Natural killer cell (primary cell): ENCODE measurements at regions not wholly inside any gene's neighbourhood (a gene's known extent, or its start where the extent isn't known, plus 50 kb on each side); places are given as distances from the start of the nearest gene placed in this dataset.
A peak's percentile ranks its signal among the peaks of the same experiment; 100 is the strongest.

Source experiments
- ATAC-seq, 3 donors: fragments of 150-1000 bp in 2 of 3; fragments of 200-7000 bp in 1 of 3; cut with Tn5 transposase; 1 replicate in 1 of 3; 2 replicates in 2 of 3; pipeline ENCODE4 v1.10.0; 2021; ENCODE audit warnings: mild to moderate bottlenecking in 2 of 3, moderate library complexity in 2 of 3
- DNase-seq, 2 donors: peaks; one replicate each; pipeline versions ENCODE4 v3.0.0 to v3.0.0-alpha.2; 2013 to 2021; ENCODE audit warnings: mixed read lengths in 1 of 2
- H3K27ac ChIP-seq: one replicate; pipeline ENCODE4 v1.5.1; 2013; ENCODE audit warnings: mild to moderate bottlenecking, low read length
- H3K27me3 ChIP-seq: one replicate; pipeline ENCODE4 v1.6.1; 2013; ENCODE audit warnings: low read length; ENCODE audit not compliant: control insufficient read depth, insufficient read depth
- H3K36me3 ChIP-seq: one replicate; pipeline ENCODE4 v1.6.1; 2013; ENCODE audit warnings: low read length; ENCODE audit not compliant: control insufficient read depth, insufficient read depth
- H3K4me1 ChIP-seq: one replicate; pipeline ENCODE4 v1.6.1; 2013; ENCODE audit warnings: low read length; ENCODE audit not compliant: control insufficient read depth, insufficient read depth
- H3K4me3 ChIP-seq: one replicate; pipeline ENCODE4 v1.5.1; 2013; ENCODE audit warnings: low read length
- H3K9me3 ChIP-seq: one replicate; pipeline ENCODE4 v1.6.1; 2013; ENCODE audit warnings: low read length; ENCODE audit not compliant: control insufficient read depth, insufficient read depth
- H3K27ac Mint-ChIP-seq, 2 donors: one replicate each; pipeline ENCODE4 v1.8.0; 2022; ENCODE audit warnings: mild to moderate bottlenecking in 2 of 2, mixed read lengths in 2 of 2, moderate library complexity in 1 of 2
- H3K27me3 Mint-ChIP-seq, 2 donors: one replicate each; pipeline ENCODE4 v1.8.0; 2022; ENCODE audit warnings: low read depth in 2 of 2, mixed read lengths in 2 of 2
- H3K36me3 Mint-ChIP-seq: one replicate; pipeline ENCODE4 v1.8.0; 2022; ENCODE audit warnings: mixed read lengths
- H3K4me1 Mint-ChIP-seq, 2 donors: one replicate each; pipeline ENCODE4 v1.8.0; 2022; ENCODE audit warnings: mixed read lengths in 2 of 2
- H3K4me3 Mint-ChIP-seq: one replicate; pipeline ENCODE4 v1.8.0; 2022; ENCODE audit warnings: mild to moderate bottlenecking, moderate library complexity, mixed read lengths
- H3K9me3 Mint-ChIP-seq, 2 donors: one replicate each; pipeline ENCODE4 v1.8.0; 2022; ENCODE audit warnings: mixed read lengths in 2 of 2
- CTCF ChIP-seq: fragments of 200-600 bp; IDR thresholded peaks from one replicate; pipeline ENCODE4 v1.8.0; 2022; ENCODE audit warnings: antibody characterized with exemption
- WGBS: methylation state at CpG from one replicate; pipeline ENCODE4 v1.1.7; 2013; ENCODE audit warnings: missing lambda C conversion rate; ENCODE audit not compliant: insufficient coverage; 5-methylcytosine and 5-hydroxymethylcytosine counted together
- intact Hi-C: fragments of 100-400 bp; cut with micrococcal nuclease; formaldehyde crosslinking; loops from one replicate; pipeline ENCODE4 v1.14.2; 2022

DNA sequence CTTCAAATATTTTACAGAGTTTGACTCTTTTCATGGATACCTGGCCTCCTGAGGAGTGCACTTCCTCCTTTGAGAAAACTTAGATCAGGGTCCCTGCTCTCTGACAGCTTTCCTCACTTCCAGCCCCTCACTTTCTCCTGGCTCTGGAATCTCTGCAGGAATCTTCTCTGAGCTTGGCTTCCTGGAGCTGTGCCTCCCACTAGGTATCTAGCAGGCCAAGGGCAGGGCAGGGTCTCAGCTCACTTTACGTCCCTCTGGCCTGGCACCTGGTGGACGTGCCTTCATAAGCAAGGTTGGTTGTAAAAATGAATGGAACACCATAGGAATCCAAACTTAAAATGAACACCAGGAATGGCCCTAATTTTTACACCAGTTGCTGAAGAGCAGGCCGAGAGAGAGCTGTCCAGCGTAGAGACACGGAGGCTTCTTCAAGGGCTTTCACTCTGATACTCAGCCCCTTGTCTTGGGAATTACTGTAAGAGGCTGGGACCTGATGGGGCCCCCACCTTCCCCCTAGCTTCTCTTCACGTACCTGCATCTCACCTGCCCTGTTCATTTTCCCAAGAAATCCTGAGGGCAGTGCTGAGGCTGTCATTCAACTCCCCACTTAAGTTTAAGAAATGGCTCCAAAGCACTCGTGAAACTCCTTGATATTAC lies 426.9 kb upstream of the ID2 start:
- WGBS = 95% methylated on average over 7 of the region's 7 CpGs
- no peak for TF ChIP-seq CTCF
- intact Hi-C loops = no loop called here
- Mint-ChIP-seq H3K4me3 (no peak overlapping the region), H3K9me3 (no peaks in the 10 kb centered on the region), H3K4me1 (peaks cover 29 to 62% of the 10 kb centered on the region in 2 donors), H3K27me3 (no peaks in the 10 kb centered on the region), H3K36me3 (no peaks in the 10 kb centered on the region), H3K27ac (peak overlapping the region; percentile 53 to 81)
- no peaks in the 10 kb centered on the region for H3K27me3 ChIP-seq
- H3K36me3 ChIP-seq = peaks cover 13% of the 10 kb centered on the region
- no peaks in the 10 kb centered on the region for H3K9me3 ChIP-seq
- ATAC-seq (no peak), DNase-seq (no peak)
- H3K27ac ChIP-seq = no peak overlapping the region
- H3K4me3 ChIP-seq = no peak overlapping the region
- H3K4me1 ChIP-seq = peaks cover 15% of the 10 kb centered on the region

DNA sequence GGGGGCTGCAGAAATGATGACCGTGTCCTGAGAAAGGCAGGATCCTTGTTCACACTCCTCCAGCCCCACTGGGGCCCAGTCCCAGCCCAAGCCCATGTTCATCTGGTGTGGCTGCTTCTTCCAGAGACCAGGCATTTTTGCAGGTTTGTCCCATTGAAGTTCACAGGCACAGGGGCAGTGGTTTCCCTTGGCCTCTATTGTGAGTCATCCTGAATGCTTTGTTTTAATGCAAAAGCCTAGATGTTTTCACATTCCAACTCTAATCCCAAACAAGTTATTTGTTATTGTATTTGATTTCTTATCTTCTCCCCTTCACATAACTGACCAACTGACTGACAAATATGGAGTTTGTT lies 426.4 kb upstream of the ID2 start:
- H3K36me3 Mint-ChIP-seq = no peaks in the 10 kb centered on the region
- no peak overlapping the region for H3K4me3 Mint-ChIP-seq

DNA sequence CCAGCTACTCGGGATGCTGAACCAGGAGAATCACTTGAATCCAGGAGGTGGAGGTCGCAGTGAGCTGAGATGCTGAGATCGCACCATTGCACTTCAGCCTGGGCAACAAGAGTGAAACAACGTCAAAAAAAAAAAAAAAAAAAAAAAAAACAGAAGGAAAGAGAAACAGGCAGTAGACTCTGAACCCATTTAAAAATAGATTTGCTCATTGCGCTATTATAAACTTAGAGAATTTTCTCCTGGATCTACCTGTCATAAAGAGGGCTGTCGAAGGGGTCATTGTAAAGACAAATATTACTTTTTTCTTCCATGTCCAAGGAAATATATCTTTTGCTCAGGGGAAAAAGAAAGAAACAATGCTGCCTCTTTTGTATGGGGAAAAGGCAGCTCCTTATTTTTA lies 425.0 kb upstream of the ID2 start:
- no peaks in the 10 kb centered on the region for H3K36me3 Mint-ChIP-seq
- H3K27ac ChIP-seq = no peak overlapping the region

More for the DNA sequence above, 426.4 kb upstream of the ID2 start:
- peaks cover 18% of the 10 kb centered on the region for H3K4me1 ChIP-seq
- DNase-seq = no peak
- intact Hi-C loops = no loop called here
- H3K27ac Mint-ChIP-seq = no peak overlapping the region
- ATAC-seq = no peak
- H3K27me3 ChIP-seq = no peaks in the 10 kb centered on the region
- H3K9me3 ChIP-seq = no peaks in the 10 kb centered on the region
- H3K27me3 Mint-ChIP-seq = no peaks in the 10 kb centered on the region
- no peak overlapping the region for H3K27ac ChIP-seq
- WGBS = 97% methylated on average over 1 of the region's 1 CpG
- H3K4me3 ChIP-seq = no peak overlapping the region
- TF ChIP-seq CTCF = no peak
- H3K9me3 Mint-ChIP-seq = no peaks in the 10 kb centered on the region
- peaks cover 13% of the 10 kb centered on the region for H3K36me3 ChIP-seq
- H3K4me1 Mint-ChIP-seq = peaks cover 34 to 66% of the 10 kb centered on the region in 2 donors

More for the DNA sequence above, 425.0 kb upstream of the ID2 start:
- Mint-ChIP-seq H3K4me3 (no peak overlapping the region), H3K9me3 (no peaks in the 10 kb centered on the region), H3K27ac (no peak overlapping the region), H3K4me1 (peaks cover 42 to 66% of the 10 kb centered on the region in 2 donors), H3K27me3 (no peaks in the 10 kb centered on the region)
- no peak overlapping the region for H3K4me3 ChIP-seq
- intact Hi-C loops = no loop called here
- H3K9me3 ChIP-seq = no peaks in the 10 kb centered on the region
- WGBS = 76% methylated on average over 5 of the region's 6 CpGs
- peaks cover 13% of the 10 kb centered on the region for H3K36me3 ChIP-seq
- H3K4me1 ChIP-seq = peaks cover 19% of the 10 kb centered on the region
- no peak for TF ChIP-seq CTCF
- DNase-seq (no peak), ATAC-seq (no peak)
- H3K27me3 ChIP-seq = no peaks in the 10 kb centered on the region
